ENCODE measurements at regions not wholly inside any gene's neighbourhood (a gene's known extent, or its start where the extent isn't known, plus 50 kb on each side); places are given as distances from the start of the nearest gene placed in this dataset.

- H3K4me2 ChIP-seq (replicated peaks; ENCODE audit: low read depth, low read length, poor library complexity, severe bottlenecking), result no peak overlapping the region
- peaks cover 8% of the 10 kb centered on the region for H3K9me3 Mint-ChIP-seq (ENCODE audit: insufficient read depth)
- WGBS (ENCODE audit: insufficient coverage), result 96% methylated on average over 3 of the region's 5 CpGs
These were observed 325.5 kb downstream of the SATB1 start for GRCh38 chr3:18099611-18100010.

GRCh38 chr3:18098960-18099587, 326.1 kb downstream of the SATB1 start:
- H3K4me3 ChIP-seq (ENCODE audit: control extremely low read depth in 1 of 5, extremely low read depth in 1 of 5, insufficient read depth in 1 of 5, low read depth in 2 of 5, low read length in 4 of 5), result no peak overlapping the region
- H3K4me1 Mint-ChIP-seq, result no peaks in the 10 kb centered on the region
- POLR2A ChIA-PET, result no interaction called here
- no peak overlapping the region for H3K4me2 ChIP-seq (replicated peaks; ENCODE audit: low read depth, low read length, poor library complexity, severe bottlenecking)
- H3K9me3 Mint-ChIP-seq (ENCODE audit: insufficient read depth), result peaks cover 8% of the 10 kb centered on the region
- peaks cover 25% of the 10 kb centered on the region for H3K27me3 Mint-ChIP-seq
- no peak overlapping the region for H3K27ac ChIP-seq (ENCODE audit: low read length in 2 of 2)
- WGBS (ENCODE audit: insufficient coverage), result 89% methylated on average over 5 of the region's 6 CpGs
- no peaks in the 10 kb centered on the region for H3K36me3 ChIP-seq (replicated peaks in 1 of 2; ENCODE audit: control extremely low read depth in 1 of 2, control insufficient read depth in 1 of 2, extremely low read depth in 1 of 2, insufficient read depth in 2 of 2, low read length in 1 of 2)
- no peak for DNase-seq
- no peak overlapping the region for H2AFZ ChIP-seq (ENCODE audit: insufficient read depth, low read depth, low read length, poor library complexity, severe bottlenecking)
- no peak for TF ChIP-seq CTCF (IDR thresholded peaks at IDR 0.05)
- no peak overlapping the region for H3K27ac Mint-ChIP-seq
- CTCF ChIA-PET, result no interaction called here
- no peak for ATAC-seq (ENCODE audit: low read depth)
- no peaks in the 10 kb centered on the region for H3K27me3 ChIP-seq (replicated peaks in 1 of 4; ENCODE audit: control extremely low read depth in 1 of 4, control insufficient read depth in 3 of 4, insufficient read depth in 4 of 4, low read length in 3 of 4)
- peaks cover 0 to 4% (median 2%) of the 10 kb centered on the region in 3 donors for H3K9me3 ChIP-seq (ENCODE audit: control extremely low read depth in 1 of 3, control insufficient read depth in 2 of 3, insufficient read depth in 1 of 3, low read length in 2 of 3)
- no peaks in the 10 kb centered on the region for H4K20me1 ChIP-seq (ENCODE audit: control insufficient read depth, insufficient read depth, low read length, poor library complexity, severe bottlenecking)
- H3K4me3 Mint-ChIP-seq, result no peak overlapping the region
- H3K79me2 ChIP-seq (ENCODE audit: control insufficient read depth, insufficient read depth, low read length), result no peaks in the 10 kb centered on the region
- no peaks in the 10 kb centered on the region for H3K4me1 ChIP-seq (ENCODE audit: control insufficient read depth in 2 of 2, insufficient read depth in 2 of 2, low read length in 2 of 2)
- intact Hi-C loops (cut with micrococcal nuclease), result no loop called here
- H3K9ac ChIP-seq (ENCODE audit: low read length), result no peak overlapping the region

More at GRCh38 chr3:18099611-18100010, 325.5 kb downstream of the SATB1 start:
- ChIA-PET CTCF (no interaction called here), POLR2A (no interaction called here)
- H3K36me3 ChIP-seq (replicated peaks in 1 of 2; ENCODE audit: control extremely low read depth in 1 of 2, control insufficient read depth in 1 of 2, extremely low read depth in 1 of 2, insufficient read depth in 2 of 2, low read length in 1 of 2), result no peaks in the 10 kb centered on the region
- no peak for ATAC-seq (ENCODE audit: low read depth)
- no peaks in the 10 kb centered on the region for H4K20me1 ChIP-seq (ENCODE audit: control insufficient read depth, insufficient read depth, low read length, poor library complexity, severe bottlenecking)
- H3K4me1 ChIP-seq (ENCODE audit: control insufficient read depth in 2 of 2, insufficient read depth in 2 of 2, low read length in 2 of 2), result no peaks in the 10 kb centered on the region
- H3K79me2 ChIP-seq (ENCODE audit: control insufficient read depth, insufficient read depth, low read length), result no peaks in the 10 kb centered on the region
- no peak for TF ChIP-seq EZH2 (IDR thresholded peaks at IDR 0.05; ENCODE audit: borderline replicate concordance, insufficient read depth, low read depth, low read length, poor library complexity, severe bottlenecking)
- no peak for TF ChIP-seq CTCF (IDR thresholded peaks at IDR 0.05)
- H3K27me3 ChIP-seq (replicated peaks in 1 of 4; ENCODE audit: control extremely low read depth in 1 of 4, control insufficient read depth in 3 of 4, insufficient read depth in 4 of 4, low read length in 3 of 4), result no peaks in the 10 kb centered on the region
- H3K27me3 Mint-ChIP-seq, result peaks cover 30% of the 10 kb centered on the region
- no peak overlapping the region for H3K27ac ChIP-seq (ENCODE audit: low read length in 2 of 2)
- no peak overlapping the region for H3K27ac Mint-ChIP-seq
- no peak overlapping the region for H3K4me3 Mint-ChIP-seq
- intact Hi-C loops (cut with micrococcal nuclease), result no loop called here
- no peak for DNase-seq
- H3K4me1 Mint-ChIP-seq, result no peaks in the 10 kb centered on the region
- H3K9ac ChIP-seq (ENCODE audit: low read length), result no peak overlapping the region
- H2AFZ ChIP-seq (ENCODE audit: insufficient read depth, low read depth, low read length, poor library complexity, severe bottlenecking), result no peak overlapping the region
- peaks cover 0 to 4% (median 2%) of the 10 kb centered on the region in 3 donors for H3K9me3 ChIP-seq (ENCODE audit: control extremely low read depth in 1 of 3, control insufficient read depth in 2 of 3, insufficient read depth in 1 of 3, low read length in 2 of 3)
- no peak overlapping the region for H3K4me3 ChIP-seq (ENCODE audit: control extremely low read depth in 1 of 5, extremely low read depth in 1 of 5, insufficient read depth in 1 of 5, low read depth in 2 of 5, low read length in 4 of 5)

Measured in B cell (primary cell).